WTC11 (cell line): ENCODE measurements at regions not wholly inside any gene's neighbourhood (a gene's known extent, or its start where the extent isn't known, plus 50 kb on each side); places are given as distances from the start of the nearest gene placed in this dataset.

ENCODE experiments used
- NR2C2 ChIP-seq: sonication (generic); formaldehyde crosslinking; IDR thresholded peaks from 2 replicates; pipeline ENCODE4 v1.8.0; 2022; ENCODE audit warnings: mild to moderate bottlenecking, missing genetic modification reagents
- SMAD4 ChIP-seq: sonication (generic); formaldehyde crosslinking; IDR thresholded peaks from 2 replicates; pipeline ENCODE4 v1.8.0; 2022; ENCODE audit warnings: mild to moderate bottlenecking, missing genetic modification reagents
- SOX15 ChIP-seq: fragments of 250-450 bp; sonication (Bioruptor Pico); IDR thresholded peaks from 2 replicates; pipeline ENCODE4 v1.9.0; 2021; ENCODE audit warnings: mild to moderate bottlenecking
- SP1 ChIP-seq: sonication (generic); formaldehyde crosslinking; conservative IDR thresholded peaks from 2 replicates; pipeline ENCODE4 v1.8.1; 2022; ENCODE audit warnings: missing genetic modification reagents
- TEAD1 ChIP-seq: sonication (generic); formaldehyde crosslinking; IDR thresholded peaks from 2 replicates; pipeline ENCODE4 v1.8.0; 2022; ENCODE audit warnings: mild to moderate bottlenecking, missing genetic modification reagents
- ZNF416 ChIP-seq: fragments of 250-450 bp; sonication (Bioruptor Pico); IDR thresholded peaks from 2 replicates; pipeline ENCODE4 v1.9.0; 2021; ENCODE audit warnings: mild to moderate bottlenecking, inconsistent platforms
- TF ChIP-seq, protein P1 (sequence below): sonication (generic); formaldehyde crosslinking; IDR thresholded peaks from 2 replicates; pipeline ENCODE4 v1.8.0; 2022; ENCODE audit warnings: mild to moderate bottlenecking, missing genetic modification reagents
- TF ChIP-seq, protein P2 (sequence below): fragments of 200-600 bp; IDR thresholded peaks from 2 replicates; pipeline ENCODE4 v1.8.0; 2022; ENCODE audit warnings: antibody characterized with exemption
- TF ChIP-seq, protein P3 (sequence below): sonication (generic); formaldehyde crosslinking; IDR thresholded peaks from 2 replicates; pipeline ENCODE4 v1.8.1; 2023; ENCODE audit warnings: mild to moderate bottlenecking, missing genetic modification reagents
- TF ChIP-seq, protein P4 (sequence below): sonication (generic); formaldehyde crosslinking; IDR thresholded peaks from 2 replicates; pipeline ENCODE4 v1.8.1; 2022; ENCODE audit warnings: low read depth, mild to moderate bottlenecking, moderate library complexity, missing genetic modification reagents, borderline replicate concordance
- TF ChIP-seq, protein P5 (sequence below): sonication (generic); formaldehyde crosslinking; IDR thresholded peaks from 2 replicates; pipeline ENCODE4 v1.8.1; 2023; ENCODE audit warnings: mild to moderate bottlenecking, moderate library complexity, missing genetic modification reagents
- TF ChIP-seq, protein P6 (sequence below): sonication (generic); formaldehyde crosslinking; IDR thresholded peaks from 2 replicates; pipeline ENCODE4 v1.8.0; 2022; ENCODE audit warnings: mild to moderate bottlenecking, missing genetic modification reagents

DNA sequence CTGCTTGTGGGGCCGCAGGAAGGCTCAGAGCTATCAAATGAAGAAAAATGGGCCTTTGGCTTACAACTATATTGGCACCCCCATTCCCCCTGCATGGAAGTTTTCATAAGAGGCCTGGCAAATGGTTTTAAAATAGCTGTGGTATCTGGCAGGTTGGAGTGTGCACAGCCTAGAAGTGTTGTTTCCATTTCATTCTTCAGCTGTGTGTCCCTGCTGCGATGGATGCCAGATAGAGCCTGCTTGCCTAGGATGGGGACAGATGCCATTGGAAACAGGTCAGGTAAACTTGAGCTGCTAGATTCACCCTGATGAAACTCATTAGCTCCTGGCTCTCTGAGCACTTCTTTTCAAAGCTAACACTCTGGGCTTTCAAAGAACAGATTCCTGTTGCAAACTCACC, 183.3 kb downstream of the IRX1 start:
- TF ChIP-seq, protein P1, sequence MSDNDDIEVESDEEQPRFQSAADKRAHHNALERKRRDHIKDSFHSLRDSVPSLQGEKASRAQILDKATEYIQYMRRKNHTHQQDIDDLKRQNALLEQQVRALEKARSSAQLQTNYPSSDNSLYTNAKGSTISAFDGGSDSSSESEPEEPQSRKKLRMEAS (CRISPR knock-in tag): no peak
- TF ChIP-seq, protein P2, sequence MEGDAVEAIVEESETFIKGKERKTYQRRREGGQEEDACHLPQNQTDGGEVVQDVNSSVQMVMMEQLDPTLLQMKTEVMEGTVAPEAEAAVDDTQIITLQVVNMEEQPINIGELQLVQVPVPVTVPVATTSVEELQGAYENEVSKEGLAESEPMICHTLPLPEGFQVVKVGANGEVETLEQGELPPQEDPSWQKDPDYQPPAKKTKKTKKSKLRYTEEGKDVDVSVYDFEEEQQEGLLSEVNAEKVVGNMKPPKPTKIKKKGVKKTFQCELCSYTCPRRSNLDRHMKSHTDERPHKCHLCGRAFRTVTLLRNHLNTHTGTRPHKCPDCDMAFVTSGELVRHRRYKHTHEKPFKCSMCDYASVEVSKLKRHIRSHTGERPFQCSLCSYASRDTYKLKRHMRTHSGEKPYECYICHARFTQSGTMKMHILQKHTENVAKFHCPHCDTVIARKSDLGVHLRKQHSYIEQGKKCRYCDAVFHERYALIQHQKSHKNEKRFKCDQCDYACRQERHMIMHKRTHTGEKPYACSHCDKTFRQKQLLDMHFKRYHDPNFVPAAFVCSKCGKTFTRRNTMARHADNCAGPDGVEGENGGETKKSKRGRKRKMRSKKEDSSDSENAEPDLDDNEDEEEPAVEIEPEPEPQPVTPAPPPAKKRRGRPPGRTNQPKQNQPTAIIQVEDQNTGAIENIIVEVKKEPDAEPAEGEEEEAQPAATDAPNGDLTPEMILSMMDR: no peak
- TF ChIP-seq SP1 (CRISPR knock-in tag) (no peak), SOX15 (no peak), NR2C2 (CRISPR knock-in tag) (no peak), ZNF416 (CRISPR knock-in tag) (no peak), TEAD1 (CRISPR knock-in tag) (no peak), SMAD4 (no peak)
- TF ChIP-seq, protein P3, sequence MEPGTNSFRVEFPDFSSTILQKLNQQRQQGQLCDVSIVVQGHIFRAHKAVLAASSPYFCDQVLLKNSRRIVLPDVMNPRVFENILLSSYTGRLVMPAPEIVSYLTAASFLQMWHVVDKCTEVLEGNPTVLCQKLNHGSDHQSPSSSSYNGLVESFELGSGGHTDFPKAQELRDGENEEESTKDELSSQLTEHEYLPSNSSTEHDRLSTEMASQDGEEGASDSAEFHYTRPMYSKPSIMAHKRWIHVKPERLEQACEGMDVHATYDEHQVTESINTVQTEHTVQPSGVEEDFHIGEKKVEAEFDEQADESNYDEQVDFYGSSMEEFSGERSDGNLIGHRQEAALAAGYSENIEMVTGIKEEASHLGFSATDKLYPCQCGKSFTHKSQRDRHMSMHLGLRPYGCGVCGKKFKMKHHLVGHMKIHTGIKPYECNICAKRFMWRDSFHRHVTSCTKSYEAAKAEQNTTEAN: no peak
- TF ChIP-seq, protein P4, sequence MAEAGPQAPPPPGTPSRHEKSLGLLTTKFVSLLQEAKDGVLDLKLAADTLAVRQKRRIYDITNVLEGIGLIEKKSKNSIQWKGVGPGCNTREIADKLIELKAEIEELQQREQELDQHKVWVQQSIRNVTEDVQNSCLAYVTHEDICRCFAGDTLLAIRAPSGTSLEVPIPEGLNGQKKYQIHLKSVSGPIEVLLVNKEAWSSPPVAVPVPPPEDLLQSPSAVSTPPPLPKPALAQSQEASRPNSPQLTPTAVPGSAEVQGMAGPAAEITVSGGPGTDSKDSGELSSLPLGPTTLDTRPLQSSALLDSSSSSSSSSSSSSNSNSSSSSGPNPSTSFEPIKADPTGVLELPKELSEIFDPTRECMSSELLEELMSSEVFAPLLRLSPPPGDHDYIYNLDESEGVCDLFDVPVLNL: no peak
- TF ChIP-seq, protein P5, sequence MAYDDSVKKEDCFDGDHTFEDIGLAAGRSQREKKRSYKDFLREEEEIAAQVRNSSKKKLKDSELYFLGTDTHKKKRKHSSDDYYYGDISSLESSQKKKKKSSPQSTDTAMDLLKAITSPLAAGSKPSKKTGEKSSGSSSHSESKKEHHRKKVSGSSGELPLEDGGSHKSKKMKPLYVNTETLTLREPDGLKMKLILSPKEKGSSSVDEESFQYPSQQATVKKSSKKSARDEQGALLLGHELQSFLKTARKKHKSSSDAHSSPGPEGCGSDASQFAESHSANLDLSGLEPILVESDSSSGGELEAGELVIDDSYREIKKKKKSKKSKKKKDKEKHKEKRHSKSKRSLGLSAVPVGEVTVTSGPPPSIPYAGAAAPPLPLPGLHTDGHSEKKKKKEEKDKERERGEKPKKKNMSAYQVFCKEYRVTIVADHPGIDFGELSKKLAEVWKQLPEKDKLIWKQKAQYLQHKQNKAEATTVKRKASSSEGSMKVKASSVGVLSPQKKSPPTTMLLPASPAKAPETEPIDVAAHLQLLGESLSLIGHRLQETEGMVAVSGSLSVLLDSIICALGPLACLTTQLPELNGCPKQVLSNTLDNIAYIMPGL: no peak
- TF ChIP-seq, protein P6, sequence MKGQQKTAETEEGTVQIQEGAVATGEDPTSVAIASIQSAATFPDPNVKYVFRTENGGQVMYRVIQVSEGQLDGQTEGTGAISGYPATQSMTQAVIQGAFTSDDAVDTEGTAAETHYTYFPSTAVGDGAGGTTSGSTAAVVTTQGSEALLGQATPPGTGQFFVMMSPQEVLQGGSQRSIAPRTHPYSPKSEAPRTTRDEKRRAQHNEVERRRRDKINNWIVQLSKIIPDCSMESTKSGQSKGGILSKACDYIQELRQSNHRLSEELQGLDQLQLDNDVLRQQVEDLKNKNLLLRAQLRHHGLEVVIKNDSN (CRISPR knock-in tag): no peak
